Muscle layer of duodenum (tissue), 2 donors: ENCODE measurements at regions not wholly inside any gene's neighbourhood (a gene's known extent, or its start where the extent isn't known, plus 50 kb on each side); places are given as distances from the start of the nearest gene placed in this dataset.

Experiments used
- H3K27ac ChIP-seq: one replicate; pipeline ENCODE4 v1.7.0; 2013; ENCODE audit warnings: mild to moderate bottlenecking, low read length
- H3K27me3 ChIP-seq: one replicate; pipeline ENCODE4 v1.7.0; 2013; ENCODE audit warnings: low read depth, mild to moderate bottlenecking, control low read depth, low read length
- H3K36me3 ChIP-seq, 2 donors: one replicate each; pipeline ENCODE4 v1.7.0; 2013; ENCODE audit warnings: low read length in 2 of 2, control low read depth in 1 of 2, mild to moderate bottlenecking in 1 of 2; ENCODE audit not compliant: insufficient read depth in 2 of 2, control insufficient read depth in 1 of 2
- H3K4me1 ChIP-seq, 2 donors: one replicate each; pipeline ENCODE4 v1.7.0; 2013; ENCODE audit warnings: low read length in 2 of 2, mild to moderate bottlenecking in 2 of 2, control low read depth in 1 of 2, moderate library complexity in 1 of 2; ENCODE audit not compliant: insufficient read depth in 2 of 2, control insufficient read depth in 1 of 2
- H3K4me3 ChIP-seq, 2 donors: one replicate each; pipeline ENCODE4 v1.7.0; 2013; ENCODE audit warnings: low read length in 2 of 2, low read depth in 1 of 2, mild to moderate bottlenecking in 1 of 2
- H3K9me3 ChIP-seq, 2 donors: one replicate each; pipeline ENCODE4 v1.7.0; 2013; ENCODE audit warnings: low read length in 2 of 2, control low read depth in 1 of 2, mild to moderate bottlenecking in 1 of 2; ENCODE audit not compliant: control insufficient read depth in 1 of 2
- donor health status: healthy.

- H3K27ac ChIP-seq: no peak overlapping the region
- H3K36me3 ChIP-seq: no peaks in the 10 kb centered on the region
- no peak overlapping the region for H3K4me3 ChIP-seq
- H3K9me3 ChIP-seq: no peaks in the 10 kb centered on the region
- no peaks in the 10 kb centered on the region for H3K27me3 ChIP-seq
- H3K4me1 ChIP-seq: no peaks in the 10 kb centered on the region
Measured at GRCh38 chr9:79362100-79363081, 209.4 kb upstream of the TLE4 start.

GRCh38 chr9:79369676-79370075 lies 202.1 kb upstream of the TLE4 start:
- Histone ChIP-seq H3K36me3 (no peaks in the 10 kb centered on the region), H3K4me3 (no peak overlapping the region)

DNA sequence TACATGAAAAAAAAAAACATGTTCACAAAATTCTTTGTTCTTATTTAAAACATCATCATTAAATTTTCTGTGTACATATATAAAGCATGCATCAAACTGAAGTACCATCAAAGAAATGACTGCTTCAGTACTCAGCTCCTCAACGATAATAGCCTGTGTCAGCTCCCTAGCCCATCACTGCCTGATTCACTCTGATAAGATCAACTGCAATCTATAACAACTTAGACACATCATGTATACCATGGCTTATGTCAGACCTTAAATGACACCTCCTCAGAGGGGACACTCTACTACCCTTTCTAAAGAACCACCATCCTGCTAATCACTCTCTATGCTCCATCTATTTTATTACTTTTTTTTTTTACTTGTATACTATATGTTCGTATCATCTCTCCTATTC lies 200.5 kb upstream of the TLE4 start:
- no peak overlapping the region for H3K4me3 ChIP-seq
- no peaks in the 10 kb centered on the region for H3K9me3 ChIP-seq
- no peaks in the 10 kb centered on the region for H3K27me3 ChIP-seq
- no peak overlapping the region for H3K27ac ChIP-seq
- no peaks in the 10 kb centered on the region for H3K36me3 ChIP-seq
- no peaks in the 10 kb centered on the region for H3K4me1 ChIP-seq

More at GRCh38 chr9:79369676-79370075, 202.1 kb upstream of the TLE4 start:
- no peak overlapping the region for H3K27ac ChIP-seq
- no peaks in the 10 kb centered on the region for H3K9me3 ChIP-seq
- no peaks in the 10 kb centered on the region for H3K4me1 ChIP-seq
- H3K27me3 ChIP-seq: no peaks in the 10 kb centered on the region

DNA sequence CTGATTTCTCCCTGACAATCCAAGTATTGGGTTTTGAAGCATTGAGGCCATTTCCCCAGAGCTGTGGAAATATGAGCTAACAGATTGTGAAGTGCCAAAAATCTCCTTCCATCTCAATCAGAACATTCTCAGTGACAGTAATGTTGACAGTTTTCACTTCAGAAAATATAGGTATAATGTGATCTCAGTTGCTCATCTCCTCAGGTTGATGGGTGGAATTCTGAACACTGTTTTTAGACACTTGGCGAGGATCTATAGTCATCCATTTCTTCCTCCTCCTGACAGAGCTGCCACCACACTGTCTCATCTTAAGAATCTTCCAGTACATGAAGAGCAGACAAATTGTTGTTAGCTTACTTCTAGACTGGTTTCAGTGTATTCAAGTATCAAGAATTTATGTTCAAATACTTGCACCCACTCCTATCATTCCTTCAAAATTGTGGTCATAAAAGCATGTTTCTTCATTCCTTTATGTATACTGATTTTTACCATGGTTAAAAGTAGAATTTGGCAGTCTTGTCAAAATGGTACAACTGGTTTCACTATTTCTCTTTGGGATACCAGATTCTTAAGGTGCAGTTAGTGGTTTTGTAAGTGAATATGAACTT lies 199.7 kb upstream of the TLE4 start:
- Histone ChIP-seq H3K4me3 (no peak overlapping the region), H3K27ac (no peak overlapping the region), H3K36me3 (no peaks in the 10 kb centered on the region), H3K4me1 (no peaks in the 10 kb centered on the region), H3K27me3 (no peaks in the 10 kb centered on the region), H3K9me3 (no peaks in the 10 kb centered on the region)

- no peaks in the 10 kb centered on the region for H3K9me3 ChIP-seq
- no peaks in the 10 kb centered on the region for H3K27me3 ChIP-seq
- H3K27ac ChIP-seq: no peak overlapping the region
- no peaks in the 10 kb centered on the region for H3K4me1 ChIP-seq
- no peak overlapping the region for H3K4me3 ChIP-seq
- no peaks in the 10 kb centered on the region for H3K36me3 ChIP-seq
Measured at GRCh38 chr9:79377339-79377855, 194.4 kb upstream of the TLE4 start.

GRCh38 chr9:79378107-79378506 lies 193.7 kb upstream of the TLE4 start:
- no peaks in the 10 kb centered on the region for H3K36me3 ChIP-seq
- no peak overlapping the region for H3K27ac ChIP-seq
- H3K27me3 ChIP-seq: no peaks in the 10 kb centered on the region
- H3K9me3 ChIP-seq: no peaks in the 10 kb centered on the region
- H3K4me1 ChIP-seq: no peaks in the 10 kb centered on the region
- no peak overlapping the region for H3K4me3 ChIP-seq

GRCh38 chr9:79382044-79382443 lies 189.7 kb upstream of the TLE4 start:
- H3K4me3 ChIP-seq: no peak overlapping the region
- peaks cover 0 to 5% of the 10 kb centered on the region in 2 donors for H3K9me3 ChIP-seq

DNA sequence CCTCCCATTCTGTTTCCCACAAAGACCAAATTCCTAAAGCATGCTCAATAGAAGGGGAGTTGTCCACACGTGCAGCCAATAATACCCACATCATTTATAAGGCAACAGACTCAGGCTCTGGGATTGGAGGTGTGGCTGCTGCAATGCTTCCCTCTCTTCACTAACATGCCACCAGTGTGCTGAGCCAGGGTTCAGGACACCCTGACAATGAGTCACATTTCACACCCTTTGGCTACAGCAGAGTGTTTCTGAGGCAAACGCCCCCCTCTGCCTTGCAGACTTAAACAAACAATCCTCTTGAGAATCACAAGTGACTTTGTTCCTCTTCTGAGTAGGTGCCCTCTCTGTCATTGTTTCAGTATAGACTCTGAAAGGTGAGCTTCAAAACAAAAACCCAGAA lies 189.3 kb upstream of the TLE4 start:
- H3K9me3 ChIP-seq: peaks cover 0 to 5% of the 10 kb centered on the region in 2 donors
- H3K4me3 ChIP-seq: no peak overlapping the region
- H3K27ac ChIP-seq: no peak overlapping the region
- H3K27me3 ChIP-seq: no peaks in the 10 kb centered on the region
- no peaks in the 10 kb centered on the region for H3K4me1 ChIP-seq
- H3K36me3 ChIP-seq: no peaks in the 10 kb centered on the region

More at GRCh38 chr9:79382044-79382443, 189.7 kb upstream of the TLE4 start:
- H3K27ac ChIP-seq: no peak overlapping the region
- H3K4me1 ChIP-seq: no peaks in the 10 kb centered on the region
- no peaks in the 10 kb centered on the region for H3K27me3 ChIP-seq
- H3K36me3 ChIP-seq: no peaks in the 10 kb centered on the region

GRCh38 chr9:79383096-79383495 lies 188.7 kb upstream of the TLE4 start:
- Histone ChIP-seq H3K36me3 (no peaks in the 10 kb centered on the region), H3K9me3 (peaks cover 0 to 5% of the 10 kb centered on the region in 2 donors), H3K27me3 (no peaks in the 10 kb centered on the region), H3K4me3 (no peak overlapping the region), H3K27ac (no peak overlapping the region), H3K4me1 (no peaks in the 10 kb centered on the region)

DNA sequence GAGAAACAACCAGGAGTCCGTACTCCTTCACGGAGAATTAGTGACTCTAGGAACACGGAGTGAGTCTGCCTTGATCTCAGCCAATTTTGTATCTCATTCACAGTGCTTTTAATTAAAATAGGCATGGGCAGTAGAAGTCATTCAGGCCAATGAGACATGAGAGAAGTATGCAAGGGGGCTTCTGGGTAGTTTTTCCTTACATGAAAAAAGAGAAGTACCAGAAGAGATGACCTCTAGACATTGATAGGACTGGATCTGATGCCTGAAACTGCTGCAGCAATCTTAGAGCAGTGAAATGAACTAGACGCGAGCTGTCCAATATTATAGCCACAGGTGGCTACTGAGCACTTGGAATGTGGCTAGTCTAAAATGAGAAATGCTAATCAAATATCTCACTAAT lies 187.7 kb upstream of the TLE4 start:
- H3K4me1 ChIP-seq: no peaks in the 10 kb centered on the region
- H3K9me3 ChIP-seq: peaks cover 0 to 5% of the 10 kb centered on the region in 2 donors
- no peak overlapping the region for H3K4me3 ChIP-seq
- H3K27me3 ChIP-seq: no peaks in the 10 kb centered on the region
- H3K36me3 ChIP-seq: no peaks in the 10 kb centered on the region
- H3K27ac ChIP-seq: no peak overlapping the region

DNA sequence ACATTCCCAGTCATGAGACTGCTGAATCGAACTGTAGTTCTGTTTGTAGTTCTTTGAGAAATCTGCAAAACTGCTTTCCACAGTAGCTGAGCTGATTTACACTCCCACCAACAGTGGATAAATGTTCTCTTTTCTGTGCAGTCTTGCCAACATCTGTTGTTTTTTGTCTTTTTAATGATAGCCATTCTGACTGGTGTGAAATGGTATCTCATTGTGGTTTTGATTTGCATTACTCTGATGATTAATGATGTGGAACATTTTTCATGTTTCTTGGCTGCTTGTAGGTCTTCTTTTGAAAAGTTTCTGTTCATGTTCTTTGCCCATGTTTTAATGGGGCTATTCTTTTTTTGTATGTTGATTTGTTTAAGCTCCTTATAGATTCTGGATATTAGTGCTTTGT lies 187.3 kb upstream of the TLE4 start:
- no peak overlapping the region for H3K27ac ChIP-seq
- no peaks in the 10 kb centered on the region for H3K27me3 ChIP-seq
- H3K4me1 ChIP-seq: no peaks in the 10 kb centered on the region
- H3K36me3 ChIP-seq: no peaks in the 10 kb centered on the region
- no peak overlapping the region for H3K4me3 ChIP-seq
- H3K9me3 ChIP-seq: peaks cover 0 to 5% of the 10 kb centered on the region in 2 donors
